Thymus (tissue), 11 donors: ENCODE measurements at regions not wholly inside any gene's neighbourhood (a gene's known extent, or its start where the extent isn't known, plus 50 kb on each side); places are given as distances from the start of the nearest gene placed in this dataset.
"Not testable (repeated sequence)": the region's sequence is repeated elsewhere in the genome, so short reads cannot be mapped to it uniquely, and the experiment has no call there.

Source experiments
- DNase-seq, 9 donors: peaks; one replicate each; pipeline ENCODE4 v3.0.0-alpha.2; 2013; ENCODE audit warnings: low spot score in 9 of 9, low read depth in 6 of 9, missing footprints in 1 of 9
- H3K27ac ChIP-seq, 2 donors: one replicate each; pipeline ENCODE4 v1.5.1; 2013; ENCODE audit warnings: control low read depth in 1 of 2, low read depth in 1 of 2, low read length in 1 of 2, mild to moderate bottlenecking in 1 of 2, moderate library complexity in 1 of 2
- H3K27me3 ChIP-seq, 2 donors: one replicate each; pipeline ENCODE4 v1.5.1; 2013; ENCODE audit warnings: low read length in 1 of 2; ENCODE audit not compliant: control insufficient read depth in 2 of 2, insufficient read depth in 1 of 2
- H3K36me3 ChIP-seq, 2 donors: one replicate each; pipeline ENCODE4 v1.5.1; 2013; ENCODE audit warnings: low read length in 1 of 2, mild to moderate bottlenecking in 1 of 2, moderate library complexity in 1 of 2; ENCODE audit not compliant: control insufficient read depth in 2 of 2, insufficient read depth in 2 of 2
- H3K4me1 ChIP-seq, 2 donors: one replicate each; pipeline ENCODE4 v1.5.1; 2013; ENCODE audit warnings: low read length in 2 of 2; ENCODE audit not compliant: control insufficient read depth in 2 of 2, insufficient read depth in 2 of 2
- H3K4me3 ChIP-seq, 2 donors: one replicate each; pipeline ENCODE4 v1.5.1; 2013; ENCODE audit warnings: low read length in 2 of 2, control low read depth in 1 of 2, mild to moderate bottlenecking in 1 of 2
- H3K9me3 ChIP-seq, 2 donors: one replicate each; pipeline ENCODE4 v1.5.1; 2013; ENCODE audit warnings: low read length in 1 of 2, mild to moderate bottlenecking in 1 of 2; ENCODE audit not compliant: control insufficient read depth in 2 of 2, insufficient read depth in 1 of 2
- WGBS: extraction: QIAGEN DNeasy Blood & Tissue Kit; methylation state at CpG from one replicate; pipeline ENCODE4 v1.1.7; 2013; 5-methylcytosine and 5-hydroxymethylcytosine counted together
- donor health status: healthy.

DNA sequence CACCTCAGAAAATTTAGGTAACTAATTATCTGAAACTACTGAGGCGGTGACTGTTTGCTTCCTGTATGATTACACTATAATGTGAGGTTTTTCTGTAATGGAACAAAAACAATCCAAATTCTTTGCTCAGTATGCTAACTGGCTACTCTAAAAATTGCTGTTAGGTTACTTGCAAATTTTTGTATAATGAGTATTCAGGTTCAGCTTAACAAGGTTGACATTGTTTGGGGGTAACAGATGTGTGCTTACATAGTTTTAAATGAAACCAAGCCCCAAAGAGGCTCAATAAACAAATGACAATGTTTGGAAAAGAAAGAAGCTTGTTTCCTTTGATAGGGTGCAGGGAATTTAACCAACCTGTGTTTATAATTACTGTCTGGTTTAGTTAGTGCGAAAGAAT, 414.5 kb upstream of the MDFIC2 start:
- H3K27ac ChIP-seq = no peak overlapping the region
- 98% methylated on average over 2 of the region's 2 CpGs for WGBS
- H3K27me3 ChIP-seq = no peaks in the 10 kb centered on the region
- H3K4me3 ChIP-seq = no peak overlapping the region
- no peak for DNase-seq
- no peaks in the 10 kb centered on the region for H3K4me1 ChIP-seq
- no peaks in the 10 kb centered on the region for H3K36me3 ChIP-seq
- H3K9me3 ChIP-seq = no peaks in the 10 kb centered on the region

DNA sequence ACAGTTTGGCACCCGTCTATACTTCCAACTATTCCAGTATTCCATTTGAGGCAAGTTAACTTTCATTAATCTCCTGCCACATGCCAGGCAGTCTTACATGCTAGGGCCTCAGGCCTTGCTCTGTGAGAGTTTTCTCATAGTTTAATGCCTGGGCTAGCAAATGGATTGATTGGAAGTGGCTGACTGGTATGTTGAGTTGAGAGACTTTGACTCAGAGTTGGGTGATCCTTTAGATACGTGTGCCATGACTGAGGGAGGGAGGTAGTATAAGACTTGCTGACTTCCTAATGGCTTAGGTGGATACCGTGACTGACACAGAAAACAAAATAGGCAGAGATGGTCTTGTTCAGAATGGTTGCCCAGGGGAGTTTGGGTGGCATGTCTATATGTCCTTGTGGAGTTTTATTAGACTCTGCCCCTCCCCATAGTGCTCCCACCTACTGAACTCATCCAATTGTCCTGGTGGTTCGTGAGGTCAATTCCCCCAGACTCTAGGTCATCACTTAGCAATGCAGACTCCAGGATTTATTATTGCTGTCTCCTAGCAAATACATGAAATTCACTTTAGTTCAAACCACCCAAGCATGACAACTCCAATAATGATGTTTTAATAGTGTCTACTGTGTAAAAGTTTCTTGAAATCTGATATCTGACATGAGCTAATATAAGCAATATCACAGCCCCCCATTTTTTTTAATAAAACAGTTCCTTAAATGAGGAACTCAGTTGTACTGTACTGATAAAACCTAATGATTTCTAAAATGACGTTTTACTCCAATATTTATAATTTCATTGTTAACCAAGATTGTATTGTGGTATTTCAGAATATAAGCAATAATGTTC, 413.9 kb upstream of the MDFIC2 start:
- Histone ChIP-seq H3K4me3 (no peak overlapping the region), H3K36me3 (no peaks in the 10 kb centered on the region), H3K27ac (no peak overlapping the region), H3K4me1 (no peaks in the 10 kb centered on the region), H3K27me3 (no peaks in the 10 kb centered on the region), H3K9me3 (no peaks in the 10 kb centered on the region)
- DNase-seq = no peak
- WGBS = 91% methylated on average over 5 of the region's 5 CpGs

DNA sequence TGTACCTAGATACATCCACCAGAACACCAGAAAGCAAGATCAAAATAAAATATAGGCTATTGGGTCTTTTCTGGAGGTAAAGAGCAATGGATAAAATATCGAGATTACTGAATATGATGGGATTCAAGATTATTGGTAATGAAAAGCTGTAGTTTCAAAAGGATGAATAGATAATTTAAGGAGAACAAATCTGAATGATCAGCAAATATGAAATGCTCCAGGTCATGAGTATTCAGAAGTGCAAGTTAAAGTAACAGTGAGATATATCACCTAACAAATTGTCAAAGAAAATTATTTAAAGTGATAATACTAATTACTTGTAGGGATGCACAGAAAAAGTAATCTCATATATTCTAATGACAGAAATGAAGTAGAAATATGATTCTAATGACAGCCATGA, 409.6 kb upstream of the MDFIC2 start:
- Histone ChIP-seq H3K4me1 (no peaks in the 10 kb centered on the region), H3K4me3 (no peak overlapping the region), H3K36me3 (no peaks in the 10 kb centered on the region), H3K9me3 (no peaks in the 10 kb centered on the region), H3K27me3 (no peaks in the 10 kb centered on the region), H3K27ac (no peak overlapping the region)
- DNase-seq = no peak
- WGBS = 96% methylated on average over 1 of the region's 1 CpG

DNA sequence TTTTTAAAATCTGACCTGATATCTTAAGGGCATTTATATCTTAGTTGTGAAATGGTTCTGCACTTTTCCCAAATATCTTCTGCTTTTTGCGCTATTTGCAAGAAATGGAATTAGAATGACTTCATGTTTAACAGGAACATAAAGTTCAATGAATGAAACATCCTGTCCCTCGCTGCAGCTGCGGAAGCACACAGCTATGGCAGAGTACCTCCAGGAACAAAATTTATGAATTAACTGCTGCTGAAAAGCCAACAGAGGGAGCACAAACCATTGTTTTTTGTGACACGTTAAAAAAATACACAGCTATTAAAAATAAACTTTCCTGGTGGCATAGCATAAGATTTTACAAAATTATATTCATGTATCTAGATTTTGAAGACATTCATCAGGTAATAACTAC, 404.4 kb upstream of the MDFIC2 start:
- H3K4me3 ChIP-seq = no peak overlapping the region
- DNase-seq = peak in 3 of 9 donors; percentile 9 to 42 (median 26)
- no peak overlapping the region for H3K27ac ChIP-seq
- no peaks in the 10 kb centered on the region for H3K36me3 ChIP-seq
- WGBS = 12% methylated on average over 4 of the region's 4 CpGs
- H3K4me1 ChIP-seq = no peaks in the 10 kb centered on the region
- no peaks in the 10 kb centered on the region for H3K27me3 ChIP-seq
- H3K9me3 ChIP-seq = peaks cover 3 to 12% of the 10 kb centered on the region in 2 donors

DNA sequence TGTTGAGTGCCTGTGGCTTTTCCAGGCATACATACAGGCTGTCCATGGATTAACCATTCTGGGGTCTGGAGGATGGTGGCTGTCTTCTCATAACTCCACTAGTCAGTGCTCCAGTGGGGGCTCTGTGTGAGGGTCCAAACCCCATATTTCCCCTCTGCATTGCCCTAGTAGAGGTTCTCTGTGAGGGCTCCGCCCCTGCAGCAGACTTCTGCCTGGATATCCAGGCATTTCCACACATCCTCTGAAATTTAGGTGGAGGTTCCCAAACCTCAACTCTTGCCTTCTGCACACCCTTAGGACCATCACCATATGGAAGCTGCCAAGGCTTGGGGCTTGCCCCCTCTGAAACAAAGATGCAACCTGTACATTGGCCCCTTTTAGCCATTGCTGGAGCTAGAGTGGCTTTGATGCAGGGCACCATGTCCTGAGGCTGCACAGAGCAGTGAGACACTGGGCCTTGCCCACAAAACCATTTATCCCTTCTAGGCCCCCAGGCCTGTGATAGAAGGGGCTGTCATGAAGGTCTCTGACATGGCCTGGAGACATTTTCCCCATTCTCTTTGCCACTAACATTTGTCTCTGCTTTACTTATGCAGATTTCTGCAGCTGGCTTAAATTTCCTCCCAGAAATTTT, 400.1 kb upstream of the MDFIC2 start:
- Histone ChIP-seq H3K36me3 (no peaks in the 10 kb centered on the region), H3K27ac (no peak overlapping the region), H3K4me3 (no peak overlapping the region), H3K27me3 (no peaks in the 10 kb centered on the region), H3K4me1 (no peaks in the 10 kb centered on the region), H3K9me3 (peaks cover 3 to 14% of the 10 kb centered on the region in 2 donors)
- WGBS = 96% methylated on average over 1 of the region's 1 CpG
- DNase-seq = no peak

DNA sequence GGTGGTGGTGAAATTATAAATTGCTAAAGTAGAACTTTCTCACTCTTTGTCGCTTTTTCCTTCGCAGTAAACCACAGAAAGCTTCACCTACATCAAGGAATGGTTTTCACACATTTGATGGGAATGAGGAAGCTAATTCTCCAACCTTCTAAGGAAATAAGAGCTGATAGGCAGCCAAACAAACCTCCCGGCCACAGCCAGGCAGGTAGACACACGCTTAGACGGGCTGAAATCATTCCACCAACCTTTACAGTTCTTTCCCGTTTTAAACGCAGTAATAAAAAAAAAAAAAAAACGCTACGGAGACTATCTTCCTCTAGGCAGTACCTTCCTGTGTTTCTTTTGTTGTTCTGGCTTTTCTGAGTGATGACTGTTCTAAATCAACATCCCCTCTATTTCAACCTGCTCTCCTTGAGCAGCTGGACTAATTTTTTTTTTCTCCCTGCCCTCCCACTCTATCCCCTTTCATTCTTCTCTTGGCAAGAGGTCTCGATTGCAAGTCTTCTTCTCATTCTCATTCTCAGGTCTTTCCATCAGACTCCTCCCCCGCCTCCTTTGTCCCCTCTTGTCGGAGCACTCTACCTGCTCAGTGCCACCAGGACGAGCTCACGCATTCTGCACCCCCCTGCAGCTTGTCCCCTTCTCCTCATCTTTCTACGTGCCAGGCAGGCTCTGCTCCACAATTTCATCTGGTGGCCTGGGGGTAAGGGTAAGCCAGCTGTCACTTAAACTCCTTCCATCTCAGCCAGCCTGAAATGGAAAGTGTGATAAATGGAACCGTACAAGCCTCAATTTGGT, 391.1 kb upstream of the MDFIC2 start:
- Histone ChIP-seq H3K9me3 (no peaks in the 10 kb centered on the region), H3K4me3 (no peak overlapping the region), H3K27ac (no peak overlapping the region), H3K36me3 (no peaks in the 10 kb centered on the region), H3K4me1 (no peaks in the 10 kb centered on the region), H3K27me3 (no peaks in the 10 kb centered on the region)
- no peak for DNase-seq
- WGBS = 44% methylated on average over 16 of the region's 16 CpGs

DNA sequence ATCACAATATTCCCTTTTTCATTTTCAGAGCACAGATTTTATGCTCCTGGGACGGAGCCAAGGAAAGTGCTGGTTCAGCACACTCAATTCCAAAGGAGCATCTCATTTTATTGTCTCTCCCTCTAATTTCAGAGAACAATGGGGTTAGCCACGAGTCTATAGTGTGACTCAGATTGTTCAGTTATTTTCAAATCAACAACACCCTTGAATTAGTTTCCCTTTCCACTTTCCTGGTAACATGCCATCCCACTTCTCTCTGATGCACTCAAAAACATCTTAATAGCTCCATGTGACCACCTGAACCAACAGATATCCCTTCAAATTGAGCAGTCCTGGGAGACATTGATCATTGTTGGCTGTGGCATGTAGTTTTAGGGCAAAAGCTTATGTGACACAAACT, 389.7 kb upstream of the MDFIC2 start:
- no peak for DNase-seq
- H3K4me3 ChIP-seq = no peak overlapping the region
- no peaks in the 10 kb centered on the region for H3K36me3 ChIP-seq
- no peaks in the 10 kb centered on the region for H3K27me3 ChIP-seq
- H3K9me3 ChIP-seq = no peaks in the 10 kb centered on the region
- WGBS = 92% methylated on average over 2 of the region's 2 CpGs
- H3K27ac ChIP-seq = no peak overlapping the region
- H3K4me1 ChIP-seq = no peaks in the 10 kb centered on the region

DNA sequence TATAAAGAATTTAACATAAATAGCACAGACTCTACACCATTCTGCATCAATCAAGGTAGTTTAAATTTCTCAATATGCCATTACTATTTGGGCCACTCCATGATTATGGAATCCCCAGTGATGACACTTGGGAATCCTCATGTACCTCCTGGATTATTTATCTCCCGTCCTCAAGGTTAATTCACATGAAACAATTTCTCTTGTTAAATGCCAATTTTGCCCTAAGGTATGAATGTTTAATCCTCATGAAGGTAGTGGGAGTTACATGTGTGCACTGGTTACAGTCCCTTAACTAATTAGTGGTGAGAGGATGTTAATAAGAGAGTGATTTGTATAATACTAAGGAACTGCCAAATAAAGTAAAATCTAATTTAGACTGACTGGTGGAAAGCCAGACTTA, 372.3 kb upstream of the MDFIC2 start:
- H3K9me3 ChIP-seq = no peaks in the 10 kb centered on the region
- no peaks in the 10 kb centered on the region for H3K4me1 ChIP-seq
- H3K4me3 ChIP-seq = no peak overlapping the region
- DNase-seq = no peak
- 97% methylated on average over 1 of the region's 1 CpG for WGBS
- no peaks in the 10 kb centered on the region for H3K27me3 ChIP-seq
- H3K36me3 ChIP-seq = no peaks in the 10 kb centered on the region
- no peak overlapping the region for H3K27ac ChIP-seq

DNA sequence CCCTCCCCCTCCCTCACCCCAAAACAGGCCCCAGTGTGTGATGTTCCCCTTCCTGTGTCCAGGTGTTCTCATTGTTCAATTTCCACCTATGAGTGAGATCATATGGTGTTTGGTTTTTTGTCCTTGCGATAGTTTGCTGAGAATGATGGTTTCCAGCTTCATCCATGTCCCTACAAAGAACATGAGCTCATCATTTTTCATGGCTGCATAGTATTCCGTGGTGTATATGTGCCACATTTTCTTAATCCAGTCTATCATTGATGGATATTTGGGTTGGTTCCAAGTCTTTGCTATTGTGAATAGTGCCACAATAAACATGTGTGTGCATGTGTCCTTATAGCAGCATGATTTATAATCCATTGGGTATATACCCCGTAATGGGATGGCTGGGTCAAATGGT, 363.4 kb upstream of the MDFIC2 start:
- WGBS = 96% methylated on average over 3 of the region's 3 CpGs
- not testable (repeated sequence) for H3K27ac ChIP-seq, H3K4me3 ChIP-seq, DNase-seq, H3K27me3 ChIP-seq, H3K9me3 ChIP-seq, H3K36me3 ChIP-seq, H3K4me1 ChIP-seq
